GM13977 (cell line): ENCODE measurements at regions not wholly inside any gene's neighbourhood (a gene's known extent, or its start where the extent isn't known, plus 50 kb on each side); places are given as distances from the start of the nearest gene placed in this dataset.

Experiments
- DNase-seq: peaks from one replicate; pipeline ENCODE4 v3.0.0; 2012; ENCODE audit warnings: low spot score
- in situ Hi-C: fragments of 300-500 bp; cut with MboI; formaldehyde crosslinking; loops from one replicate; pipeline ENCODE4 v1.12.0; 2022; ENCODE audit warnings: low sequenced_read_pairs, low pct_unique_long_range_greater_than_20kb, mixed read lengths, inconsistent platforms; ENCODE audit not compliant: unreplicated experiment
- TF ChIP-seq, protein P1 (sequence below): IDR thresholded peaks from 2 replicates; pipeline ENCODE4 v1.5.1; 2012; ENCODE audit warnings: mild to moderate bottlenecking, control low read depth; ENCODE audit not compliant: insufficient read depth; ENCODE audit errors: extremely low read depth, missing control alignments

GRCh38 chr5:35416217-35416988 is 186.1 kb upstream of the PRLR start:
- in situ Hi-C loops = no loop called here
- TF ChIP-seq, protein P1, sequence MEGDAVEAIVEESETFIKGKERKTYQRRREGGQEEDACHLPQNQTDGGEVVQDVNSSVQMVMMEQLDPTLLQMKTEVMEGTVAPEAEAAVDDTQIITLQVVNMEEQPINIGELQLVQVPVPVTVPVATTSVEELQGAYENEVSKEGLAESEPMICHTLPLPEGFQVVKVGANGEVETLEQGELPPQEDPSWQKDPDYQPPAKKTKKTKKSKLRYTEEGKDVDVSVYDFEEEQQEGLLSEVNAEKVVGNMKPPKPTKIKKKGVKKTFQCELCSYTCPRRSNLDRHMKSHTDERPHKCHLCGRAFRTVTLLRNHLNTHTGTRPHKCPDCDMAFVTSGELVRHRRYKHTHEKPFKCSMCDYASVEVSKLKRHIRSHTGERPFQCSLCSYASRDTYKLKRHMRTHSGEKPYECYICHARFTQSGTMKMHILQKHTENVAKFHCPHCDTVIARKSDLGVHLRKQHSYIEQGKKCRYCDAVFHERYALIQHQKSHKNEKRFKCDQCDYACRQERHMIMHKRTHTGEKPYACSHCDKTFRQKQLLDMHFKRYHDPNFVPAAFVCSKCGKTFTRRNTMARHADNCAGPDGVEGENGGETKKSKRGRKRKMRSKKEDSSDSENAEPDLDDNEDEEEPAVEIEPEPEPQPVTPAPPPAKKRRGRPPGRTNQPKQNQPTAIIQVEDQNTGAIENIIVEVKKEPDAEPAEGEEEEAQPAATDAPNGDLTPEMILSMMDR = no peak
- DNase-seq = no peak

DNA sequence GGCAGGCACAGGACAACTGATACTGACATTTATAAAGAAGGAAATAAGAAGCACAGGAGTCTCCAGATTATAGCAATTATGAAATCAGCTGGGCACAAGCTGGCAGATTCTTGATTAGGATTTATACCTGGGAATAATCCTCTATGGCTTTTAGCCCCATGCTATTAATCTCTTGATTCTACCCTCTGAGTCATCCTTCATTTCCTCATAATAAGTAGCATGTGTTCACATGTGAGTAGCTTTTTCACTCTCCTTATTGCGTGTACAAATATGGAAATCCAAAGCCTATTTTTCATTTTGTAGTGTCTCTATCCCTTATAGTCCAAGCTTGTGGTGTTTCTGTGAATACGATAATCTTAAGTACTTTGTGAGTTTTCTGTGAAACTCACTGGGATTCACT is 185.0 kb upstream of the PRLR start:
- TF ChIP-seq, protein P1 = no peak
- in situ Hi-C loops = no loop called here
- DNase-seq = no peak

DNA sequence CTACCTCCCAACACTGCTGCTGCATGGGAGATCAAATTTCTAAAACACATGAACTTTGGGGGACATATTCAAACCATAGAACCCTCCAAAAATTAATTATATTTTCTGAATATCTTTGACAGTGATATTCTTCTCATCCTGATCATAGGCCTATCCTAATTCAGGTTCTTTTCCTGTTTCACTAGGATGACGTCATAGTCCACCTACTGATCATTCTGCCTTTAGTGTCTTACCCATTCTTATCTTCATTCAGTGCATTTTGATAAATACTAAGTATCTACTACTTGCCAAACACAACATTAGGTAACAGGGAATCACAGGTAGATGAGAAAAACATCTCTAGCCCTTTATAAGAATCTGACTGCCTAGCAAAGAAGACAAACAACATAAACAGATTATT is 179.1 kb upstream of the PRLR start:
- TF ChIP-seq, protein P1 = no peak
- DNase-seq = no peak
- in situ Hi-C loops = no loop called here

- in situ Hi-C loops = no loop called here
- TF ChIP-seq, protein P1 = no peak
- DNase-seq = no peak
Observed at GRCh38 chr5:35408146-35408545, 177.9 kb upstream of the PRLR start.

- in situ Hi-C loops = no loop called here
- DNase-seq = no peak
- TF ChIP-seq, protein P1 = no peak
Observed at GRCh38 chr5:35407697-35408096, 177.4 kb upstream of the PRLR start.

DNA sequence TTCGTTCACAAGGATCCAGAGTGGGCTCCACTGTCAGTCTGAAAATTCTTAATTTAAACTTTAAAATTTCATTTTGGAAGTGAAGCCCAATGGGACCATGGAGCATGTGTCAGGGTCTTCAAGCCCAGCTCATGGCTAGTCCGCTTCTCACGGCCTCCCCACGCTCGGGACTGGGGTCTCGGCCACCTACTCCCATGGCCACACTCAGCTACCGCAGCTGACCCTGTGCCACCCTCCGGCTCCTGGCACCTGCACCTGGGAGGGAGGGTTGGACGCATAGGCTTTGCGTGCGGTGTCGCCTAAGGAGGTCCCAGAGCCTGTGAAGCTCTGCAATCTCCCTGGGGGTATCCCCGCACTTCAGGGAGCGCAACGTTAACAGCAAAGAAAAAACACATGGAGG is 175.7 kb upstream of the PRLR start:
- TF ChIP-seq, protein P1 = no peak
- no peak for DNase-seq
- in situ Hi-C loops = no loop called here
